Uterus (tissue), 3 donors: ENCODE measurements at regions not wholly inside any gene's neighbourhood (a gene's known extent, or its start where the extent isn't known, plus 50 kb on each side); places are given as distances from the start of the nearest gene placed in this dataset.

ENCODE experiments used
- DNase-seq, 2 donors: peaks; one replicate each; pipeline ENCODE4 v3.0.0-alpha.2; 2019 to 2020
- H3K27ac ChIP-seq, 2 donors: fragments of 200-600 bp; sonication (generic); 1 replicate in 1 of 2; 2 replicates in 1 of 2; pipeline ENCODE4 v1.5.1; 2016 to 2018
- H3K27me3 ChIP-seq, 2 donors: fragments of 200-600 bp; sonication (generic); one replicate each; pipeline ENCODE4 v1.5.1; 2018 to 2019; ENCODE audit warnings: control low read depth in 1 of 2
- H3K36me3 ChIP-seq, 2 donors: fragments of 200-600 bp; sonication (generic); one replicate each; pipeline ENCODE4 v1.5.1; 2019; ENCODE audit warnings: control low read depth in 1 of 2
- H3K4me1 ChIP-seq, 2 donors: fragments of 200-600 bp; sonication (generic); one replicate each; pipeline ENCODE4 v1.5.1; 2018 to 2019; ENCODE audit warnings: control low read depth in 1 of 2
- H3K4me3 ChIP-seq, 2 donors: fragments of 200-600 bp; sonication (generic); 1 replicate in 1 of 2; 2 replicates in 1 of 2; pipeline ENCODE4 v1.5.1; 2018 to 2019; ENCODE audit warnings: mild to moderate bottlenecking in 1 of 2
- H3K9me3 ChIP-seq, 2 donors: fragments of 200-600 bp; sonication (generic); one replicate each; pipeline ENCODE4 v1.5.1; 2019; ENCODE audit warnings: control low read depth in 1 of 2
- POLR2A ChIP-seq, 2 donors: fragments of 450-650 bp; IDR thresholded peaks; one replicate each; pipeline ENCODE4 v1.6.1; 2016; ENCODE audit warnings: antibody characterized with exemption in 2 of 2, mild to moderate bottlenecking in 1 of 2, moderate library complexity in 1 of 2
- intact Hi-C: fragments of 100-400 bp; cut with DNase I; formaldehyde crosslinking; loops from one replicate; pipeline ENCODE4 v1.15.1; 2023; ENCODE audit warnings: low total_unique reads
- TF ChIP-seq, protein P1 (sequence below), 4 experiments: fragments of 200-600 bp in 2 of 4; fragments of 450-650 bp in 2 of 4; sonication (generic) in 2 of 4; IDR thresholded peaks; one replicate each; pipeline ENCODE4 v1.5.1; 2016 to 2019; ENCODE audit warnings: antibody characterized with exemption in 4 of 4, mild to moderate bottlenecking in 2 of 4, moderate library complexity in 1 of 4
- donor health status: DM: yes; HTN: yes; CAD: no.

DNA sequence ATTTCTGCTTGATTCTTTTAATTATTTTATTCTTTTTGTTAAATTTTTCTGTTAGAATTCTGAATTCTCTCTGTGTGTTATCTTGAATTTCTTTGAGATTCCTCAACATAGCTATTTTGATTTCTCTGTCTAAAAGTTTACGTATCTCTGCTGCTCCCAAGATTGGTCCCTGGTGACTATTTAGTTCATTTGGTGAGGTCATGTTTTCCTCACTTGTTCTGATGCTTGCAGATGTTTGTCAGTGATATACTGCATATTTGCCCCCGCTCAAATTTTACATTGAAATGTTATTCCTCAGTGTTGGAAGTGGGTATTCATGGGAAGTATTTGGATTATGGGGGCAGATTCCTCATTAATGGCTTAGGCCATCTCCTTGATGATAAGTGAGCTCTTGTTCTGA, 105.3 kb downstream of the PRDM9 start:
- Histone ChIP-seq H3K9me3 (no peaks in the 10 kb centered on the region), H3K36me3 (no peaks in the 10 kb centered on the region), H3K4me1 (no peaks in the 10 kb centered on the region), H3K27ac (no peak overlapping the region), H3K27me3 (no peaks in the 10 kb centered on the region), H3K4me3 (no peak overlapping the region)
- DNase-seq, result no peak
- no peak for TF ChIP-seq POLR2A (IDR thresholded peaks at IDR 0.05)
- TF ChIP-seq, protein P1, sequence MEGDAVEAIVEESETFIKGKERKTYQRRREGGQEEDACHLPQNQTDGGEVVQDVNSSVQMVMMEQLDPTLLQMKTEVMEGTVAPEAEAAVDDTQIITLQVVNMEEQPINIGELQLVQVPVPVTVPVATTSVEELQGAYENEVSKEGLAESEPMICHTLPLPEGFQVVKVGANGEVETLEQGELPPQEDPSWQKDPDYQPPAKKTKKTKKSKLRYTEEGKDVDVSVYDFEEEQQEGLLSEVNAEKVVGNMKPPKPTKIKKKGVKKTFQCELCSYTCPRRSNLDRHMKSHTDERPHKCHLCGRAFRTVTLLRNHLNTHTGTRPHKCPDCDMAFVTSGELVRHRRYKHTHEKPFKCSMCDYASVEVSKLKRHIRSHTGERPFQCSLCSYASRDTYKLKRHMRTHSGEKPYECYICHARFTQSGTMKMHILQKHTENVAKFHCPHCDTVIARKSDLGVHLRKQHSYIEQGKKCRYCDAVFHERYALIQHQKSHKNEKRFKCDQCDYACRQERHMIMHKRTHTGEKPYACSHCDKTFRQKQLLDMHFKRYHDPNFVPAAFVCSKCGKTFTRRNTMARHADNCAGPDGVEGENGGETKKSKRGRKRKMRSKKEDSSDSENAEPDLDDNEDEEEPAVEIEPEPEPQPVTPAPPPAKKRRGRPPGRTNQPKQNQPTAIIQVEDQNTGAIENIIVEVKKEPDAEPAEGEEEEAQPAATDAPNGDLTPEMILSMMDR (IDR thresholded peaks at IDR 0.05), result no peak
- intact Hi-C loops, result no loop called here

DNA sequence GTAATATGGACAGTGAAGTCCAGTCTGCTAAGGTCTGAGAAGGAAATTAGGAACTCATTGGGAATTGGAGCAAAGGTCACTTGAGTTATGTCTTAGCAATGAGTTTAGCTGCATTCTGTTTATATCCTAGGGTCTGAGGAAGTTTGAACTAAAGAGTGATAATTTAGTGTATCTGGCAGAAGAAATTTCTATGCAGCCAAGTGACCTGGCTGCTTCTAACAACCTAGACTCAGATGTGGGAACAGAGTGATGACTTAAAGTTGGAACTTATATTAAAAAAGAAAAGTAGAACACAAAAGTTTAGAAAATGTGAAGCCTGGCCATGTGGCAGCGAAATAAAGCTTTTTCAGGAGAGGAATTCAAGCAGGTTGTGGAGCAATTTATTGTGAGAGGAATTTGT, 106.2 kb downstream of the PRDM9 start:
- TF ChIP-seq POLR2A (IDR thresholded peaks at IDR 0.05), result no peak
- TF ChIP-seq, protein P1 (IDR thresholded peaks at IDR 0.05), result no peak
- H3K27ac ChIP-seq, result no peak overlapping the region
- intact Hi-C loops, result no loop called here

DNA sequence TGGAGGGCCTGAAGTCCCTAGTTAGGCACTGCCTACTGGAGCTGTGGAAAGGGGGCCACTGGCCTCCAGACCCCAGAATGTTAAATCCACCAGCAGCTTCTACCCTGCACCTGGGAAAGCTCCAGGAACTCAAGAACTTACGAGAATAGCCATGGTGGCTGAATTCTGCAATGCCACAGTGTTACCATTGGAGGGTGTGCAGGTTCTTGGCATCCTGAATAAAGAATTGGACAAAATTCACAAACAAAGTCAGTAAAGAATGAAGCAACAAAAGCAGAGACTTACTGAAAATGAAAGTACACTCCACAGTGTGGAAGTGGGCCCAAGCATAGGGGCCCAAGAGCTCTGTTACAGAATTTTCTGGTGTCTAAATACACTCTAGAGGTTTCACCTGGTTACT, 107.0 kb downstream of the PRDM9 start:
- no peaks in the 10 kb centered on the region for H3K36me3 ChIP-seq
- DNase-seq, result no peak

More for the DNA sequence above, 106.2 kb downstream of the PRDM9 start:
- no peak for DNase-seq
- no peaks in the 10 kb centered on the region for H3K9me3 ChIP-seq
- H3K4me3 ChIP-seq, result no peak overlapping the region
- H3K36me3 ChIP-seq, result no peaks in the 10 kb centered on the region
- H3K27me3 ChIP-seq, result no peaks in the 10 kb centered on the region
- H3K4me1 ChIP-seq, result no peaks in the 10 kb centered on the region

DNA sequence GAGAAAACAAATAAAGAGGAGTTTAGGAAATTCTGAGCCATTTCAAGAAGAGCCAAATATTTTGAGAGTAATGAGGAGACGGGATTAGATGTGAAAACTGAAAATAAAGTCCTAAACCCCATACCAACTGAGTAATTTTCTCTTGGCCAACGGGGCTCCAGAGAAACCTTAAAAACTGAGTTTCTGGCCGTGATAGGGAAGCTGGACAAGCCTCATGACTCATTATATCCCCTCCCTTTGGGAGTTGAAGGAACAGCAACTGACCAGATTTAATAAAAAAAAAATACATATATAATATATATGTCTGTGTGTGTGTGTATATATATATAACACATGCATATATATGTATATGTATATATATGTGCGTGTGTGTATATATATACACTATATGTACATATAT, 119.6 kb downstream of the PRDM9 start:
- TF ChIP-seq, protein P1 (IDR thresholded peaks at IDR 0.05), result no peak
- no peak for TF ChIP-seq POLR2A (IDR thresholded peaks at IDR 0.05)
- intact Hi-C loops, result no loop called here
- Histone ChIP-seq H3K27ac (no peak overlapping the region), H3K27me3 (no peaks in the 10 kb centered on the region), H3K36me3 (no peaks in the 10 kb centered on the region), H3K9me3 (no peaks in the 10 kb centered on the region), H3K4me1 (no peaks in the 10 kb centered on the region), H3K4me3 (no peak overlapping the region)
- DNase-seq, result no peak

More for the DNA sequence above, 107.0 kb downstream of the PRDM9 start:
- intact Hi-C loops, result no loop called here
- TF ChIP-seq, protein P1 (IDR thresholded peaks at IDR 0.05), result no peak
- TF ChIP-seq POLR2A (IDR thresholded peaks at IDR 0.05), result no peak
- no peak overlapping the region for H3K27ac ChIP-seq
- H3K27me3 ChIP-seq, result no peaks in the 10 kb centered on the region
- H3K9me3 ChIP-seq, result no peaks in the 10 kb centered on the region
- no peak overlapping the region for H3K4me3 ChIP-seq
- H3K4me1 ChIP-seq, result no peaks in the 10 kb centered on the region

DNA sequence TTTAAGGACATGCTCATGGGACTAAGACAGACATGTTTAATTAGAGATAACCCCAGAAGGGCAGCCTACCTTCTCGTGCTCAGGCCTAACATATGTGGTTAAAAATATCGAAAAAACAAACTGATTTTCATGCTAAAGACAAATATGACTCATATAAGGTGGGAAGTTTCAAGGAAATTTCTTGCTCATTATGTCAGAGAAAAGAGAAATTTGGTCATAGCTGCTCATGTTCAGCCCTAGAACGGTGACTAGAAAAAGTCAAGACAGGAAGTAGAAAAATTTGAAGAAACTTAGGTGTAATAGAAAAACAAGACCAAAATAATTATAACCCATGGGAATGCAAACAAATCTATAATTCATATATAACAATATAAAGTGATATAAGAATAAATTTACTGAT, 120.6 kb downstream of the PRDM9 start:
- no peaks in the 10 kb centered on the region for H3K27me3 ChIP-seq
- no peak overlapping the region for H3K27ac ChIP-seq
- no peaks in the 10 kb centered on the region for H3K4me1 ChIP-seq
- no peak for TF ChIP-seq POLR2A (IDR thresholded peaks at IDR 0.05)
- H3K9me3 ChIP-seq, result no peaks in the 10 kb centered on the region
- no peak overlapping the region for H3K4me3 ChIP-seq
- no peaks in the 10 kb centered on the region for H3K36me3 ChIP-seq
- DNase-seq, result no peak
- intact Hi-C loops, result no loop called here

DNA sequence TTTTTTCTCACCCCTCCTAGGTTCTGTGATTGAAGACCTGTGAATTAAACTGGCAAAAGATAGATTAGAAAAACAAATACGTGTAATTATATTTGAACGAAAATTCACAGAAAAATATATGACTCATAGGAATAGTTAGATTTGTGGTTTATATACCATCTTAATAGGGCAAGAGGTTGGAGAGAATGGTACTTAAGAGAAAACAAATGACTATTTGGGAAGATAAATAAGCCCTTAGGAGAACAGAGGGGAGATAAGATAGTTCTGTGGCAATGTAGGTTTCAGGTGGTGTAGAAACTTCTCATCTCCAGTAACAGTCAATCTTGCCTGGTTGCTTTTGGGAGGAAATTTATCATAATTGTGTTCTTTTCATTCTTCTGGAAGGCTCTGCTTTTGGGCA, 122.0 kb downstream of the PRDM9 start:
- H3K36me3 ChIP-seq, result no peaks in the 10 kb centered on the region
- no peaks in the 10 kb centered on the region for H3K9me3 ChIP-seq
- no peak overlapping the region for H3K27ac ChIP-seq
- TF ChIP-seq, protein P1 (IDR thresholded peaks at IDR 0.05), result no peak
- TF ChIP-seq POLR2A (IDR thresholded peaks at IDR 0.05), result no peak
- DNase-seq, result no peak
- H3K4me3 ChIP-seq, result no peak overlapping the region
- H3K27me3 ChIP-seq, result no peaks in the 10 kb centered on the region
- intact Hi-C loops, result no loop called here
- no peaks in the 10 kb centered on the region for H3K4me1 ChIP-seq
